GM04504 (cell line): ENCODE measurements at regions not wholly inside any gene's neighbourhood (a gene's known extent, or its start where the extent isn't known, plus 50 kb on each side); places are given as distances from the start of the nearest gene placed in this dataset.

Experiments
- DNase-seq: peaks from one replicate; pipeline ENCODE4 v3.0.0-alpha.2; 2012; ENCODE audit warnings: low read depth

DNA sequence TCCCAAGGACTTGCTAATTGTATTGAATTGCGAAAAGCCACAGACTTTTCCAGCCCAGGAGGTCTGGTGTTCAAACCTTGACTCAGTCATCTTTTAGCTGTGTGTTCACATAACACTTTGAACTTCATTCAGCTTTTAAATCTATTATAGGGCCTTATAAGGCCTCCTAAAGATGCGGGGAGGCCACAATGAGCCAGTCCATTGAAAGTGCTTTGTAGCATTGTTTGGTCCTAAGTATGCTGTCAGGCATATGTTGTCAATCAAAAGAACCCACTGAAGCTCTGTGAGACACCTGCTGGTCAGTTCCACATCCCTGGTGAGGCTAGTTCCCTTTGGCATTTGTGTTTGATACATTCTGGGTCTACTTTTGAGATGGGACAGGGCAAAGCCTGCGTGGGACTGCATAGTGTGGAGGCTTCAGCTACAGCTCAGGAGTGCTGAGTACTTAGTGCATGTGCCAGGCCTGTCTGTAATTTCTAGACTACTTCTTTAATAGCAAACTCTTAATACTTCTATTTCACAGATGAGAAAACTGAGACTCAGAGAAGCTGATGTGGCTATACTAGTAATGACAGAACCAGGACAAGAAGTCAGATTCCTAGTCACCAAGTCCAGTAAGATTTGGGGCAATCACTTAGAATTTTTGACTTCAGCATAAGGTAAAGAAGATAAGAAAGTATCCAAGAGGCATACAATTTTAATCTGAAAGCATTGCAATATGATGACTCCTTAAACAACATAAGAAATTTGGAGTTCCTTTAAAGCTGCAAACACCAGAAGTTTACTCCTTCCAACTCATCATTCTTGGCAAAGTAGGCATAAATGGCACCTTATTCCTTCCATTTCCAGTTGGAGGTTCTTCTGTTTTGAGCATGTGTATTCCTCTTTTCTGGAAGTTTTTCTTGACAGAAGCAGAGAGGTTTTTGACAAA is 213.0 kb downstream of the PDCD6IP start:
- no peak for DNase-seq

DNA sequence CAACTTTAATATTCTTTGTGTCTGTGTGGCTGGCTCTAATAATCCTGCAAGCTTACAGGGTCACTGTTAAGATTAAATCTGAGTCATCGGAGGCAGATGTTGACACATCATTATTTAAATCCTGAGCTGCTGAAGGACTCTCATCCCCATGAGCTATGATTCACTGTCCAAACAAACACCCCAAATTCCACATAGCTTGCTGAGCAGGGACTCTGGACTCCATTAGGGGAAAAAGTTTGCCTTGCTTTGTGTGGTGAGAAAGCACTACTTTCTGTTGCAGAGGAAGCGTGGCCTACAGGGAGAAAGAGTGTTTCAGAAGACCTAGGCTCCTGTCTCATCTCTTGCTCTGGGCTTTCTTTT is 213.7 kb downstream of the PDCD6IP start:
- peak; percentile 90 for DNase-seq

DNA sequence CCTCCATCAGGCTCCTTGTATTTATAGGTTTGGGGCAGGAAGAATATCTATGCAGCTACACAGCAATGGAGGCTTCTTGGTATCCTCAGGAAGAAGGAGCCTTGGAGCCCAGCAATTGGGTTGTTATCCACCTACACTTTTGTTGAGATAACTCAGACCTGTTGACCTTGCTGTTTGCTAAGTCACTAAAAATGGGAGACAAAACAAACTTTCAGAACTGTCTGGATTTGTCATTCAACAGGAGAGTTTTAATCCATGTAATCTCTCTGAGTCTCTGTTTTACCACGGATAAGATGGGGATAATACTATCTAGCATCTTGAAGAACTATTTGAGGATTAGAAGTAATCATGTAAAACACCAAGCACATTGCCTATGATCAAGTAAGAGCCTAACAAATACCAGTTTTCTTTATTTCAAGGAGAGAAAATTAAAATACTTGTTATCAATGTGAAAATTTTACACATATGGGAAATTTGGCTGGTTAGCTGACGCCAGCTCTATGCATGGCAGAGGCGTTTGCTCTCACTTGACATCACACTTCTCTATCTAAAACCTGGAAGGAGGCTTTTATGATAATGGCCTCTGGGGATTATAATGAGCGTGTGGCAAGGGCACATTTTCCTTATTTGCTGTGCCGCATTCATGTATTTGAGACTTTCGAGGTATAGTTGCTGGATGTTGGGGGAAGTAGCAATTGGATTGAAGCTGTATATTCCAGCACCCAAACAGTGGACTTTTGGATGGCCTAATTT is 215.6 kb downstream of the PDCD6IP start:
- no peak for DNase-seq

- DNase-seq, result no peak
Observed at GRCh38 chr3:34015204-34016142, 217.0 kb downstream of the PDCD6IP start.

DNA sequence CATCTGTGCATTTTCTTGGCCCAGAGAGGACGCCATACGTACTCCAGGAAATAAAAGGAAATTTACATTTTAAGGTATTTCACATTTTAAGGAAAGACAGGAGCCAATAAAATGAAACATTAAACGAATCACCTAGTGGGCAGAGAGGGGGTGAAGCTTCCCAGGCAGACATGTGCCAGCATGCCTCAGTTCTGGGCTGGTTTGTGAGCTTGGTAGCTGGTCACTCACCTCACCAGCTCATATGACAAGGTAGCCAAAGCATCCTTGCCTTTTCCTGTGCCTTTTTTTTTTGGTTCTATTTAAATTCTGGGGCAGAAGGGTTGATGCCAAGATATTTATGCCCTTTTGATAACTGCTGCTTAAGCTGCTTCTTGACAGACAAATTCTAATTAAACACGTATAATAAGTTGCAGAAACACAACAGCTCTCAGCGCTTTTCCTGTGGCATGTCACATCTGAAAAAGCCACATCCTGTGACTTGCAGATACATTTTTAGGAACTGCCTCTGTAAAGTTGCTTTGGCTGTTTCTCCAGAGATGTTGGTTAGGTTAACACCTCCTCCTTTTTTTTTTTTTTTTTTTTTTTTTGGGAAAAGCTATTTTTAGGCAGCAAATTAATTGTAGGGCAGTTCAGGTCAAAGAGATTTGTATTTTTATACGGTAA is 218.6 kb downstream of the PDCD6IP start:
- no peak for DNase-seq

GRCh38 chr3:34017757-34018156 is 219.3 kb downstream of the PDCD6IP start:
- no peak for DNase-seq

DNA sequence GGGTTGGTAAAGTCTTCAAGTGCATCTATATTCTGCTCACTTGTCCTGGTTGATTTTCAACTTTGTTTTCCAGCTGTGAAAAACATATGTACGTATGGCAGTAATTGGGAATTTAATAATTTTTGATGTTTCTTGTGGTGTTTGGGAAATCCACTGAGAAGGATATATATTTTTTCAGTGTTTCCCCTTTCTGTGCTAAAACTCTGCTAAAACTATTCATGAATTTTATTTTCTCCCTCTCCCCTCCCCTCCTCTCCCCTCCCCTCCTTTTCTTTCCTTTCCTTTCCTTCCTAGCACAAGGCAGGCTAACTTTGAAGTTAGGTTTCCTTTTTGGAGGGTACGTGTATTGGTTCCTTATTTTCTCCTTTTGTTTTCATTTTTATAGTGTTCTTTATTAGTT is 220.7 kb downstream of the PDCD6IP start:
- no peak for DNase-seq

GRCh38 chr3:34020170-34020569 is 221.7 kb downstream of the PDCD6IP start:
- DNase-seq, result no peak

GRCh38 chr3:34020726-34021680 is 222.6 kb downstream of the PDCD6IP start:
- DNase-seq, result no peak

DNA sequence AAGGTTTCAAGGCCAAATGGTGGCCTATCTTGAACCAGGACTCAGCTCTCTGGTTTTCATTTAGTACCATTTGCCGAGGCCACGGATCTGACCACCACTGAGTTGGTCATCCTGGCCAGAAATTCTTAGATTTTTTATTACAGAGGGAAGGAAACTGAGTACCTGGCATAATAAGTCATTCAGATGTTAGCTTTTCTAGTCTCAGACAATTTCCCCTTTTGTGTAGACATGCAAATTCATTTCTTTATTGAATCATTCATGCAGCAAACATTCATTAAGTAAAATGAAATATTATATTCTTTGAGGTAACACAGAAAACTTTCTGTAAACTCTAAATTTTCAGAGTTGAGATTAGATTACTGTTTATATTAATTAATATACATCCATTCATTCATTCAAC is 223.7 kb downstream of the PDCD6IP start:
- no peak for DNase-seq

GRCh38 chr3:34024447-34025240 is 226.2 kb downstream of the PDCD6IP start:
- DNase-seq, result no peak

- DNase-seq, result no peak
Observed at GRCh38 chr3:34033839-34034238, 235.4 kb downstream of the PDCD6IP start.

- DNase-seq, result no peak
Observed at GRCh38 chr3:34034840-34035239, 236.4 kb downstream of the PDCD6IP start.

DNA sequence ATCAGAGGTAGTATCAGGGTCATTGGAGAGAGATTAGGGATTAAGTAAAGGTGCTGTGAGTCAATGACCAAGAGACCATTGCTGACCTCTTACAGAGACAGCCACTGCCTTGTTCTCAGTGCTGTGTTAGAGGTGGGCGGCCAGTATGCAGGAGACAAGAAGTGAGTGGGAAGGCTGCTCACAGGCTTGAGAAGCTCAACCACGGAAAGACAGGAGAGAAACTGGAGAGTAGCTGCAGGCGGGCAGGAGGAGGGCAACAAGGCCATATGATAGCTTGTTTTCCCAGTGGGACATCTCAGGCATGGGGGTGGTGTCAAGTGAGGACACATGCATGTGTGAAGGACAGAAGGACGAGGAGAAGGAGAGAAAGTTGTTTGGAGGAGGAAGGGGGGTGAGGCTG is 237.3 kb downstream of the PDCD6IP start:
- DNase-seq, result no peak

DNA sequence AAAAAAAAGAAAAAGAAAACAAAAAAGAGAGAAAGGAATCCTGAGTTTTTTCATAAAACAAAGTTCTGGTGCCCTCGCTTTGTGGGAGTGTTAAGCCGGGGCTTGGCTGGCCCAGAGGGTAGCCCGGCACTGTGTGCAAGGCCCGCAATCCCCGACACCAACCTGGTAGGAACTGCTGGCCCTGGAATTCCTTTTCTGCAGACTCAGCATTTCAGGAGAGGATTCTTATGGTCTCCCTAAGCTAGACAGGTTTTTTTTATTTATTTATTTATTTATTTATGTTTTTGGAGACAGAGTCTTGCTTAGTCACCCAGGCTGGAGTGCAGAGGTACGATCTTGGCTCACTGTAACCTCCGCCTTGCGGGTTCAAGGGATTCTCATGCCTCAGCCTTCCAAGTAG is 238.8 kb downstream of the PDCD6IP start:
- no peak for DNase-seq

DNA sequence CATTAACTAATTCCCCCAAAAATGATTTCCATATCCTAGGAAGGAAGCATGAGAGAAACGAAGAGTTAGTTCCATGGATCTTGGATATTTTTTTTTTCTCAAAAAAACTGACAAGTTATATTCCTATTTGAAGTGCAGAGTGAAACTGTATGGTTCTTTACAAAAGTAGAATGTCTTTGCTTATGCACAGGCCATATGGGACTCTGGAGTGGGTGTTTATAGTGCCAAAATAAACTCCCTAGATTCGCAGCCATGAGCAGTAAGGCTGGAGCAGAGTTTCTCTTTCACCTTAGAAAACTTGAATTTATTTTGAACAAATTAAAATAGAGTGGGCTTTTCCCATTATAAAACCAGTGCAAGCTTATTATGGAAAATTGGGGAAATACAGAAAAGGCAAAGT is 239.7 kb downstream of the PDCD6IP start:
- DNase-seq, result no peak

DNA sequence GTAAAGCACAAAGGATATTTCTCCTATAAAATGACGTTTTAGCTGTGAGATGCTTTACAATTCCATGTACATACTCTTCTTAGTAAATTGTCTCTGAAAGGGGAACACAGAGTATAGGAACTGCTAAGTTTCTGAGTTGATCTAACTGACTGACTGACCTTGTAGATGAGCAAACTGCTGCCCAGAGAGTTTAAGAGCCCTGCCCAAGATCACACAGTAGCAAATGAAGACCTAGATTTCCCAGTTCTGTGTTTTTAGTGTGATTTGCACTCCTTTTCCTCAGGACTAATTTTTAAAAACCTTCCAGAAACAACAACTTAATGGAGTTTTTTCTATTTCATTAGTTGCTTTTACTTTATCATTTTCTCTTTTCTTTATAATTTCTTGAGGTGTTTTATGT is 247.7 kb downstream of the PDCD6IP start:
- no peak for DNase-seq

DNA sequence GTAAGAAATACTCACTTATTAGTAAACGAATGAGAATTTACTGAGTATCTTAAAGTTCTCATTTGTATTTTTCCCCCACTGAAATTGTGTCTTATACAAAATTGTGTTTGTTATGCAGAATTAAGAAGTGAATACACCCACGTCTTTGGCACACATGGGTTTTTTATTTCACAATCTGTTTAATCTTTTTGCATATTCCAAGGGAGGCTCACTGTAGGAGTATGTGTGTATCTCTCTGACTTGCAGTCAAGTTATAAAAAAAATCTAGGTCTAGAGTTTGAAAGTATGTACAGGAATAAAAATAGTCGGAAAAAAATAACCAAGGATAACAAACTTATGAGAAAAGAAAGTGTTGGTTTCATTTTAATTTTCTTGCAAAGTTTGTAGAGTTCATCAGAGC is 255.2 kb downstream of the PDCD6IP start:
- DNase-seq, result no peak

- DNase-seq, result no peak
Observed at GRCh38 chr3:34056181-34056910, 257.9 kb downstream of the PDCD6IP start.
